ENCODE measurements at regions not wholly inside any gene's neighbourhood (a gene's known extent, or its start where the extent isn't known, plus 50 kb on each side); places are given as distances from the start of the nearest gene placed in this dataset.

- no peaks in the 10 kb centered on the region for H3K4me1 Mint-ChIP-seq (ENCODE audit: low read depth, unreplicated experiment)
- ChIA-PET CTCF (interaction anchor here (1.2 kb wide), 1 partner anchor 33 kb away, joined by 3 read pairs; no protein-coding TSS in a partner anchor), POLR2A (no interaction called here)
- BruUV-seq (replicated peaks) = no TSS peak
- H3K4me3 ChIP-seq (ENCODE audit: low read depth, low read length) = no peak overlapping the region
- no peak for DNase-seq
- no peaks in the 10 kb centered on the region for H3K27me3 ChIP-seq (replicated peaks; ENCODE audit: control insufficient read depth, insufficient read depth, low read length)
- no peak overlapping the region for H3K27ac Mint-ChIP-seq (ENCODE audit: unreplicated experiment)
- no peak for TF ChIP-seq CTCF (IDR thresholded peaks at IDR 0.05; ENCODE audit: insufficient read depth in 1 of 2, low read depth in 1 of 2, low read length in 1 of 2, severe bottlenecking in 1 of 2, unreplicated experiment in 1 of 2)
- peaks cover 15% of the 10 kb centered on the region for H3K27me3 Mint-ChIP-seq (ENCODE audit: insufficient read depth, unreplicated experiment)
- no peaks in the 10 kb centered on the region for H3K36me3 ChIP-seq (ENCODE audit: control insufficient read depth, insufficient read depth, low read length)
- no peak overlapping the region for H3K4me3 Mint-ChIP-seq (ENCODE audit: unreplicated experiment)
- no peaks in the 10 kb centered on the region for H3K9me3 ChIP-seq
- H3K4me1 ChIP-seq = no peaks in the 10 kb centered on the region
- intact Hi-C loops (cut with micrococcal nuclease; ENCODE audit: unreplicated experiment) = no loop called here
- H3K9me3 Mint-ChIP-seq (ENCODE audit: unreplicated experiment) = no peaks in the 10 kb centered on the region
- no peaks in the 10 kb centered on the region for H3K36me3 Mint-ChIP-seq (ENCODE audit: insufficient read depth, unreplicated experiment)
These were observed 228.0 kb upstream of the SYNDIG1 start for GRCh38 chr20:24241466-24241865.

- no peak for TF ChIP-seq CTCF (IDR thresholded peaks at IDR 0.05; ENCODE audit: insufficient read depth in 1 of 2, low read depth in 1 of 2, low read length in 1 of 2, severe bottlenecking in 1 of 2, unreplicated experiment in 1 of 2)
- Mint-ChIP-seq H3K4me3 (ENCODE audit: unreplicated experiment) (no peak overlapping the region), H3K9me3 (ENCODE audit: unreplicated experiment) (no peaks in the 10 kb centered on the region), H3K4me1 (ENCODE audit: low read depth, unreplicated experiment) (no peaks in the 10 kb centered on the region), H3K27me3 (ENCODE audit: insufficient read depth, unreplicated experiment) (peaks cover 15% of the 10 kb centered on the region), H3K27ac (ENCODE audit: unreplicated experiment) (no peak overlapping the region), H3K36me3 (ENCODE audit: insufficient read depth, unreplicated experiment) (no peaks in the 10 kb centered on the region)
- Histone ChIP-seq H3K9me3 (no peaks in the 10 kb centered on the region), H3K4me1 (no peaks in the 10 kb centered on the region), H3K27me3 (replicated peaks; ENCODE audit: control insufficient read depth, insufficient read depth, low read length) (peaks cover 1% of the 10 kb centered on the region; the same call in 1 of the 2 replicates), H3K36me3 (ENCODE audit: control insufficient read depth, insufficient read depth, low read length) (no peaks in the 10 kb centered on the region), H3K4me3 (ENCODE audit: low read depth, low read length) (no peak overlapping the region)
- no peak for DNase-seq
- BruUV-seq (replicated peaks) = no TSS peak
- POLR2A ChIA-PET = no interaction called here
- intact Hi-C loops (cut with micrococcal nuclease; ENCODE audit: unreplicated experiment) = no loop called here
- CTCF ChIA-PET = no interaction called here
These were observed 232.5 kb upstream of the SYNDIG1 start for GRCh38 chr20:24236963-24237362.

GRCh38 chr20:24236201-24236600, 233.2 kb upstream of the SYNDIG1 start:
- CTCF ChIA-PET = no interaction called here

More at GRCh38 chr20:24236201-24236600, 233.2 kb upstream of the SYNDIG1 start:
- no peak overlapping the region for H3K4me3 ChIP-seq (ENCODE audit: low read depth, low read length)
- Mint-ChIP-seq H3K27ac (ENCODE audit: unreplicated experiment) (no peak overlapping the region), H3K36me3 (ENCODE audit: insufficient read depth, unreplicated experiment) (no peaks in the 10 kb centered on the region), H3K4me1 (ENCODE audit: low read depth, unreplicated experiment) (no peaks in the 10 kb centered on the region), H3K4me3 (ENCODE audit: unreplicated experiment) (no peak overlapping the region), H3K9me3 (ENCODE audit: unreplicated experiment) (no peaks in the 10 kb centered on the region), H3K27me3 (ENCODE audit: insufficient read depth, unreplicated experiment) (peaks cover 15% of the 10 kb centered on the region)
- H3K9me3 ChIP-seq = no peaks in the 10 kb centered on the region
- no peak for DNase-seq
- no peak for TF ChIP-seq CTCF (IDR thresholded peaks at IDR 0.05; ENCODE audit: insufficient read depth in 1 of 2, low read depth in 1 of 2, low read length in 1 of 2, severe bottlenecking in 1 of 2, unreplicated experiment in 1 of 2)
- no TSS peak for BruUV-seq (replicated peaks)
- H3K4me1 ChIP-seq = no peaks in the 10 kb centered on the region
- no peaks in the 10 kb centered on the region for H3K36me3 ChIP-seq (ENCODE audit: control insufficient read depth, insufficient read depth, low read length)
- peaks cover 1% of the 10 kb centered on the region; the same call in 1 of the 2 replicates for H3K27me3 ChIP-seq (replicated peaks; ENCODE audit: control insufficient read depth, insufficient read depth, low read length)
- intact Hi-C loops (cut with micrococcal nuclease; ENCODE audit: unreplicated experiment) = no loop called here
- POLR2A ChIA-PET = no interaction called here

All from Caco-2 (cell line).